ENCODE measurements at regions not wholly inside any gene's neighbourhood (a gene's known extent, or its start where the extent isn't known, plus 50 kb on each side); places are given as distances from the start of the nearest gene placed in this dataset.

DNA sequence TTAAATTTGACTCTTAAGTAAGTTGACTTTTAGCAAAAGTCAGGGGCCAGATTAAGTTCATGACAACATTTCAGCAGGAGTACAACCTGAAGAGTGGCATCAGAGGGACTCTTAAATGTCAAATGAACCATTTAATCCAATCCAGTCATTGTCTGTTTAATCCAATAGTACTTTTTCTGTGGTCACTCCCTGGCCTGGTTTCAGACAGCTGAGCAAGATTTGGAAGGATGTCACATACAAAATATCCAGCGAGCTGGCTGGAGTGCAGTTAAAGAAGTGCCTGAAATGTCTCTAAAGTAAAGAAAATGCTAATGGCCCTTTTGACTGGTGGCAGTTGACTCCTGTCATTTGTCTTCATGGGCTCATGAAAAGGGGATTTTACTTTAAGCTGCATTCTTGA, 1082.1 kb downstream of the AACS start:
- Histone ChIP-seq H3K4me1 (replicated peaks in 1 of 2) (no peaks in the 10 kb centered on the region), H3K27ac (no peak overlapping the region), H3K36me3 (replicated peaks in 1 of 2) (no peaks in the 10 kb centered on the region), H3K4me3 (no peak overlapping the region), H3K9me3 (replicated peaks in 1 of 3) (no peaks in the 10 kb centered on the region), H3K27me3 (no peaks in the 10 kb centered on the region)
- WGBS, 4 donors, result 50 to 90% (median 59%) methylated on average over 1 of the region's 1 CpG
- no peak for DNase-seq
- TF ChIP-seq POLR2A (IDR thresholded peaks at IDR 0.05), result no peak
- no peak for TF ChIP-seq CTCF (IDR thresholded peaks at IDR 0.05)
- intact Hi-C loops (cut with DNase I), result no loop called here

DNA sequence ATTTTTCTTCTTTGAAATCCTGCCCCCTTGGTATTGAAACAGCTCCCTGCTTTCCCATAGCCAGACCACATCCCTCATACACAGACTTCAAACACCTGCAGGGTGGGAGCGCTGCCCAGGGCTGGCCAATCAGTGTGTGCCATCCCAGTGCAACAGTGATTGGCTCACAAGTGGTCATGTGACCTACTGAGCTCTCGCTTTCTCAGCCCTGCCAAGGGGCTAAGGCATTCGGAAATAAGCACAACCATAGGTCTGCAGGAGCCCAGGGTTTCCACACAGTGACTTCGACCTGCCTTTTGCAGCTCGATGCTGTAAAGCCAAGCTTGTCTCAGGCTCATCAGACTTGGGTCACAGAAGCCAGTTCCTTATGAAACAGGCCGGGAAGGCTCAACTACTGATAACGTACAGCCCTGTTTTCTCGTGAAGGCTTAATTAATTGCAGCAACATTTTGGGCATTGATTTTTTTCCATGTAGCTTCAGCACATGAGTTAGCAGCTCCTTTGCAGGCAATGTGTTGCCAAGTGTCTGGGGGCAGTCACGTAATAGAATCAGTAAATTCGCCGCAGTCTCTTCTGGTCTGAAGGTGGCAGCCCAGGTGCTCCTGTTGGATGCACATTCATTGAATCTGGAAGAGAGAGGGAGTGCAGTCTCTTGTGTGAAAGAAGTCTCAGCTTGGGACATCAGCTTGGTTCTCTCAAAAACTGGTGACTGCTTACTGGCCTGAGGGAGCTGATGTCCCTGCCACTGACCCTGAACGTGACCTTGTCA, 1091.8 kb downstream of the AACS start:
- H3K27me3 ChIP-seq, result no peaks in the 10 kb centered on the region
- intact Hi-C loops (cut with DNase I), result no loop called here
- H3K27ac ChIP-seq, result no peak overlapping the region
- TF ChIP-seq CTCF (IDR thresholded peaks at IDR 0.05) (no peak), POLR2A (IDR thresholded peaks at IDR 0.05) (no peak)
- peak in 1 of 7 donors; percentile 69 for DNase-seq
- no peaks in the 10 kb centered on the region for H3K9me3 ChIP-seq (replicated peaks in 1 of 3)
- no peaks in the 10 kb centered on the region for H3K4me1 ChIP-seq (replicated peaks in 1 of 2)
- H3K36me3 ChIP-seq (replicated peaks in 1 of 2), result no peaks in the 10 kb centered on the region
- WGBS, 4 donors, result 72 to 84% (median 72%) methylated on average over 8 to 12 of the region's 12 CpGs
- H3K4me3 ChIP-seq, result no peak overlapping the region

DNA sequence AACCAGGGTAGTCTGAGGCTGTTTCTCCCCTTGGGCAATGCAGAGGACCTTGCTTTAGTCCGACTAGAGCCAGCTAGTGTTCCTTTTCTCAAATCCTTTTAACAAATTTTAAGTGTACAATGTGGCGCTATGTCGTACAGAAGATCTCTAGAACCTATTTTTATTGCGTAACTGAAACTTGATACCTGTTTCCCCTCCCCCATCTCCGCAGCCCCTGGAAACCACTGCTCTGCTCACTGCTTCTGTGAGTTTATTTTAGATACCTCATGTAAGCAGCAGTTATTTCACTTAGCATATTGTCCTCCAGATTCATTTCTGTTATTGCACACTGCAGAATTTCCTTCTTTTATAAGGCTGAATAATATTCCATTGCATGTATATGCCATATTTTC, 1092.3 kb downstream of the AACS start:
- H3K36me3 ChIP-seq (replicated peaks in 1 of 2), result no peaks in the 10 kb centered on the region
- no peaks in the 10 kb centered on the region for H3K4me1 ChIP-seq (replicated peaks in 1 of 2)
- DNase-seq, result no peak
- 65 to 80% (median 74%) methylated on average over 5 of the region's 5 CpGs for WGBS, 4 donors
- no peak overlapping the region for H3K27ac ChIP-seq
- intact Hi-C loops (cut with DNase I), result no loop called here
- no peak for TF ChIP-seq POLR2A (IDR thresholded peaks at IDR 0.05)
- TF ChIP-seq CTCF (IDR thresholded peaks at IDR 0.05), result no peak
- H3K9me3 ChIP-seq (replicated peaks in 1 of 3), result no peaks in the 10 kb centered on the region
- H3K27me3 ChIP-seq, result no peaks in the 10 kb centered on the region
- H3K4me3 ChIP-seq, result no peak overlapping the region

DNA sequence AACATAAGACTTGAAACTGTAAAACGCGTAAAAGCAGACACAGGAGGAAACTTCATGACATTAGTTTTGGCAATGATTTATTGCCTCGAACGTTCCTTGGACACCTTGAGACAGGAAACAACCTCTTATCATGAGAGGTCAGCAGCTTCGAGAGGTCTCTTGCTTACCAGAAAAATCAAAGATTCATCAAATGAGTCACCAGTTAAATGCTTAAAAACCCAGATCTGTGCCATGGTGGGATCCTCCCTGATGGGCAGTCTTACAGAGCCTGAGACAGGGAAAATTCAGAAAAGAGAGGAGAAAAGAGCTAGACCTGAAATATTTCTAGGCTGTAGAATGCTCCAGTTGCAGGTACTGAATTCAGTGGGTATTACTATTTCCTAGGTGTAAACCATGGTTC, 1093.9 kb downstream of the AACS start:
- no peak overlapping the region for H3K27ac ChIP-seq
- no peaks in the 10 kb centered on the region for H3K9me3 ChIP-seq (replicated peaks in 1 of 3)
- no peaks in the 10 kb centered on the region for H3K36me3 ChIP-seq (replicated peaks in 1 of 2)
- no peak for DNase-seq
- TF ChIP-seq POLR2A (IDR thresholded peaks at IDR 0.05) (no peak), CTCF (IDR thresholded peaks at IDR 0.05) (no peak)
- no peak overlapping the region for H3K4me3 ChIP-seq
- WGBS, 4 donors, result 49 to 58% (median 51%) methylated on average over 5 of the region's 5 CpGs
- intact Hi-C loops (cut with DNase I), result no loop called here
- H3K4me1 ChIP-seq (replicated peaks in 1 of 2), result no peaks in the 10 kb centered on the region
- H3K27me3 ChIP-seq, result no peaks in the 10 kb centered on the region

Data from adrenal gland (tissue), 9 donors.